ENCODE measurements at regions not wholly inside any gene's neighbourhood (a gene's known extent, or its start where the extent isn't known, plus 50 kb on each side); places are given as distances from the start of the nearest gene placed in this dataset.

- DNase-seq (no peak), ATAC-seq (ENCODE audit: low FRiP score in 2 of 2) (no peak)
- no peaks in the 10 kb centered on the region for H3K36me3 ChIP-seq
- H3K4me1 ChIP-seq, result peaks cover 0 to 5% (median 2%) of the 10 kb centered on the region in 4 donors
- no peaks in the 10 kb centered on the region for H3K9me3 ChIP-seq
- H3K27me3 ChIP-seq, result no peaks in the 10 kb centered on the region
- 8 to 17% methylated on average over 3 of the region's 3 CpGs for WGBS, 2 donors
- TF ChIP-seq POLR2A (IDR thresholded peaks at IDR 0.05), result no peak
- TF ChIP-seq CTCF (IDR thresholded peaks at IDR 0.05), result no peak
- no peak for TF ChIP-seq POLR2AphosphoS5 (IDR thresholded peaks at IDR 0.05)
- TF ChIP-seq EP300 (IDR thresholded peaks at IDR 0.05), result no peak
- H3K4me3 ChIP-seq, result no peak overlapping the region
- H3K27ac ChIP-seq, result no peak overlapping the region
Measured at GRCh38 chr12:111174961-111175345, 193.9 kb downstream of the PHETA1 start.

GRCh38 chr12:111174251-111174960 lies 194.5 kb downstream of the PHETA1 start:
- DNase-seq (no peak), ATAC-seq (ENCODE audit: low FRiP score in 2 of 2) (no peak)

GRCh38 chr12:111173836-111174235 lies 195.1 kb downstream of the PHETA1 start:
- DNase-seq (no peak), ATAC-seq (ENCODE audit: low FRiP score in 2 of 2) (no peak)
- no peak overlapping the region for H3K4me3 ChIP-seq
- WGBS, 2 donors, result 74 to 77% methylated on average over 3 of the region's 3 CpGs
- TF ChIP-seq POLR2A (IDR thresholded peaks at IDR 0.05), result no peak
- H3K4me1 ChIP-seq, result peaks cover 0 to 5% (median 2%) of the 10 kb centered on the region in 4 donors
- no peaks in the 10 kb centered on the region for H3K27me3 ChIP-seq
- no peak overlapping the region for H3K27ac ChIP-seq
- no peaks in the 10 kb centered on the region for H3K9me3 ChIP-seq
- no peaks in the 10 kb centered on the region for H3K36me3 ChIP-seq

More at GRCh38 chr12:111174251-111174960, 194.5 kb downstream of the PHETA1 start:
- 60 to 64% methylated on average over 7 to 8 of the region's 8 CpGs for WGBS, 2 donors
- Histone ChIP-seq H3K4me3 (no peak overlapping the region), H3K36me3 (no peaks in the 10 kb centered on the region), H3K27ac (no peak overlapping the region), H3K9me3 (no peaks in the 10 kb centered on the region), H3K4me1 (peaks cover 0 to 5% (median 2%) of the 10 kb centered on the region in 4 donors), H3K27me3 (no peaks in the 10 kb centered on the region)
- TF ChIP-seq CTCF (IDR thresholded peaks at IDR 0.05) (peak in 1 of 6 experiments; percentile 19), POLR2AphosphoS5 (IDR thresholded peaks at IDR 0.05) (no peak)

- WGBS, 2 donors, result 71 to 78% methylated on average over 5 of the region's 5 CpGs
- no peaks in the 10 kb centered on the region for H3K36me3 ChIP-seq
- no peaks in the 10 kb centered on the region for H3K27me3 ChIP-seq
- no peak for ATAC-seq (ENCODE audit: low FRiP score in 2 of 2)
- H3K27ac ChIP-seq, result no peak overlapping the region
- H3K9me3 ChIP-seq, result no peaks in the 10 kb centered on the region
- no peak overlapping the region for H3K4me3 ChIP-seq
- peaks cover 0 to 5% (median 2%) of the 10 kb centered on the region in 4 donors for H3K4me1 ChIP-seq
- no peak for DNase-seq
- no peak for TF ChIP-seq EP300 (IDR thresholded peaks at IDR 0.05)
- TF ChIP-seq POLR2AphosphoS5 (IDR thresholded peaks at IDR 0.05), result no peak
- TF ChIP-seq POLR2A (IDR thresholded peaks at IDR 0.05), result no peak
- no peak for TF ChIP-seq CTCF (IDR thresholded peaks at IDR 0.05)
Measured at GRCh38 chr12:111173391-111173790, 195.5 kb downstream of the PHETA1 start.

GRCh38 chr12:111172786-111173185 lies 196.1 kb downstream of the PHETA1 start:
- TF ChIP-seq POLR2AphosphoS5 (IDR thresholded peaks at IDR 0.05) (no peak), POLR2A (IDR thresholded peaks at IDR 0.05) (no peak), EP300 (IDR thresholded peaks at IDR 0.05) (no peak), CTCF (IDR thresholded peaks at IDR 0.05) (no peak)
- no peaks in the 10 kb centered on the region for H3K9me3 ChIP-seq
- H3K4me3 ChIP-seq, result no peak overlapping the region
- WGBS, 2 donors, result 66 to 81% methylated on average over 8 of the region's 8 CpGs
- H3K27ac ChIP-seq, result no peak overlapping the region
- no peaks in the 10 kb centered on the region for H3K36me3 ChIP-seq
- no peak for ATAC-seq (ENCODE audit: low FRiP score in 2 of 2)
- peaks cover 0 to 5% (median 2%) of the 10 kb centered on the region in 4 donors for H3K4me1 ChIP-seq
- no peaks in the 10 kb centered on the region for H3K27me3 ChIP-seq
- no peak for DNase-seq
